Nephron progenitor cell (in vitro differentiated cells): ENCODE measurements at regions not wholly inside any gene's neighbourhood (a gene's known extent, or its start where the extent isn't known, plus 50 kb on each side); places are given as distances from the start of the nearest gene placed in this dataset.

ENCODE experiments used
- DNase-seq: peaks from one replicate; pipeline ENCODE4 v3.0.0; 2021
- H3K27ac Mint-ChIP-seq: 2 replicates; pipeline ENCODE4 v1.8.0; 2021; ENCODE audit warnings: mild to moderate bottlenecking, moderate library complexity, mixed read lengths
- H3K27me3 Mint-ChIP-seq: 2 replicates; pipeline ENCODE4 v1.8.0; 2021; ENCODE audit warnings: mild to moderate bottlenecking, low read depth, mixed read lengths; ENCODE audit not compliant: poor library complexity
- H3K36me3 Mint-ChIP-seq: 2 replicates; pipeline ENCODE4 v1.8.0; 2021; ENCODE audit warnings: low read depth, mixed read lengths
- H3K4me1 Mint-ChIP-seq: 2 replicates; pipeline ENCODE4 v1.8.0; 2021; ENCODE audit warnings: mixed read lengths
- H3K4me3 Mint-ChIP-seq: 2 replicates; pipeline ENCODE4 v1.8.0; 2021; ENCODE audit warnings: mild to moderate bottlenecking, moderate library complexity, mixed read lengths
- H3K9me3 Mint-ChIP-seq: 2 replicates; pipeline ENCODE4 v1.8.0; 2021; ENCODE audit warnings: mild to moderate bottlenecking, moderate library complexity, mixed read lengths
- TF ChIP-seq, protein P1 (sequence below): fragments of 200-600 bp; sonication (generic); IDR thresholded peaks from 2 replicates; pipeline ENCODE4 v1.5.0; 2021; ENCODE audit warnings: antibody characterized with exemption

DNA sequence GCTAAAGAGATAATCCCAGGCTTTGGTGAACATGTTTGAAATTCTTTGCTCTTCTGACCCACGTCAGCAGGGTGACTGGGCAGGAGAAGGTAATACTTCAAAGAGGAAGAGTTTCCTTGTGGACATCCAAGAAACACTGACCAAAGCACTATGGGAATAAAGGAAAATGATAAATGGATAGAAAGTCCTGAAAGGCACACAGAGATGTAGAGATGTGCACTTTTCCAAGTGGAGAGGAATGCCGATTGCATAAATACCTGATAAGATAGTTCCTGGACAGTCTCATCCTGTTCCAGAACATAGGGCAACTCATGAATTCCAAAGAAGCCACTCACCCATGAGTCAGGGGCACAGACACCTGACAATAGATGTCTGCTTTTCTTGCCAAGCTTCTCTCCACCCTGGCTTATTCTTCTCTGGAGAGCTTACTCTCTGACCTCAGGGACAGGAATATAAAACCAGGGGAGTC, 191.3 kb upstream of the FOXA2 start:
- Mint-ChIP-seq H3K9me3 (peaks cover 9% of the 10 kb centered on the region), H3K4me1 (peaks cover 28% of the 10 kb centered on the region), H3K27ac (no peak overlapping the region), H3K36me3 (no peaks in the 10 kb centered on the region), H3K27me3 (peaks cover 10% of the 10 kb centered on the region), H3K4me3 (no peak overlapping the region)
- TF ChIP-seq, protein P1, sequence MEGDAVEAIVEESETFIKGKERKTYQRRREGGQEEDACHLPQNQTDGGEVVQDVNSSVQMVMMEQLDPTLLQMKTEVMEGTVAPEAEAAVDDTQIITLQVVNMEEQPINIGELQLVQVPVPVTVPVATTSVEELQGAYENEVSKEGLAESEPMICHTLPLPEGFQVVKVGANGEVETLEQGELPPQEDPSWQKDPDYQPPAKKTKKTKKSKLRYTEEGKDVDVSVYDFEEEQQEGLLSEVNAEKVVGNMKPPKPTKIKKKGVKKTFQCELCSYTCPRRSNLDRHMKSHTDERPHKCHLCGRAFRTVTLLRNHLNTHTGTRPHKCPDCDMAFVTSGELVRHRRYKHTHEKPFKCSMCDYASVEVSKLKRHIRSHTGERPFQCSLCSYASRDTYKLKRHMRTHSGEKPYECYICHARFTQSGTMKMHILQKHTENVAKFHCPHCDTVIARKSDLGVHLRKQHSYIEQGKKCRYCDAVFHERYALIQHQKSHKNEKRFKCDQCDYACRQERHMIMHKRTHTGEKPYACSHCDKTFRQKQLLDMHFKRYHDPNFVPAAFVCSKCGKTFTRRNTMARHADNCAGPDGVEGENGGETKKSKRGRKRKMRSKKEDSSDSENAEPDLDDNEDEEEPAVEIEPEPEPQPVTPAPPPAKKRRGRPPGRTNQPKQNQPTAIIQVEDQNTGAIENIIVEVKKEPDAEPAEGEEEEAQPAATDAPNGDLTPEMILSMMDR, result no peak
- no peak for DNase-seq

DNA sequence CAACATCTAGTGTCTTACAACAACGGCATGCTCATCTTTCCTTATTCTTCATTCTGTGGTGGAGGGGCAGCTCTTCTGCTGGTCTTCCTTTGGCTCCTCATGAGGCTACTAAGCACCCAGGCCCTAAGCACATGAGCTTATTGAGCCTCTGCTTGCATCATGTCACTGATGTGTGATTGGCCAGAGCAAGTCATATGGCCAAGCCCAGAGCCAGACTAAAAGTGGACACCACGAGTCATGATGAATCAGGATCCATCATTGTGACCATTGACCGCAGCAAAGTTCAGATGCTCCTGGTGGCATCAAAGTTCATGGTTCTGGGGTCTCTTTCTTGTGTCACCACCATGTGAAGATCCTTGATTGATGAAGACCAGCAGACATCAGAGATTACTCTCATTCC, 192.0 kb upstream of the FOXA2 start:
- Mint-ChIP-seq H3K4me1 (peaks cover 23% of the 10 kb centered on the region), H3K9me3 (peaks cover 9% of the 10 kb centered on the region), H3K27me3 (peaks cover 10% of the 10 kb centered on the region), H3K27ac (no peak overlapping the region), H3K4me3 (no peak overlapping the region), H3K36me3 (no peaks in the 10 kb centered on the region)
- TF ChIP-seq, protein P1, result no peak
- DNase-seq, result no peak

DNA sequence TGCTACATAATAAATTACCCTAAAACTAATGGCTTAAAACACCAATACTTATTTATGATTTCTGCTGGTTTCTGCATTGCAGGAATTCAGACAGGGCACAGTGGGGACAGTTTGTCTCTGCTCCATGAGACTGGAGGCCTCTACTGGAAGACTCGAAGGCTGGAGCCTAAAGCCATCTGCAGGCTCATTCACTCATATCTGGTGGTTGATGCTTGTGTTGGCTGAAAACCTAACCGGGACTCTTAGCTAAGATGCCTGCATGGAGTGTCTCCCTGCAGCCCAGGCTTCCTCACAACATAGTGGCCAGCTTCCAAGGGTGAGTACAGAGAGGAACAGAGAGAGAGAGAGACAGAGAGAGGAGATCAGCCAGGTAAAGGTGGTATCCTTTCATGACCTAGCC, 195.5 kb upstream of the FOXA2 start:
- H3K4me3 Mint-ChIP-seq, result no peak overlapping the region

DNA sequence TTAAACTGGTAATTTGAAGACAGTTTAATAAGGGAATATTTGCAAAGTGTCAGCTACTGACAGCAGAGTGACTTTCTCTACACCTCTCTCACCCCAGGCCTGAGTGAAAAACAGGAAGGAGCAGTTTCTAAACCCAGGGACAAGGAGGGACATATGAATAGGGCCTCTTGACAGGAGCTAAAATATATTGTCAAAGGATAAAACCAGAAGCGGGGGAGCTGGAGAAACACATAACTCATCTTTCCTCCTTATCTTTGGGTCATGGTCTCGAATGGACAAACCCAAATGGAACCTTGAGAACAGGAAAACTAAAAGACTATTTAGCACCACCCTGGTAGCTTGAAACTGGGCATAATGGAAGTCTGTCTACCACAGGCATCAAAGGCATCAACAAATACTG, 197.5 kb upstream of the FOXA2 start:
- H3K9me3 Mint-ChIP-seq, result peaks cover 7% of the 10 kb centered on the region

More for the DNA sequence above, 195.5 kb upstream of the FOXA2 start:
- DNase-seq, result no peak
- Mint-ChIP-seq H3K9me3 (peaks cover 11% of the 10 kb centered on the region), H3K27me3 (peaks cover 13% of the 10 kb centered on the region), H3K4me1 (peaks cover 7% of the 10 kb centered on the region), H3K36me3 (no peaks in the 10 kb centered on the region), H3K27ac (no peak overlapping the region)
- TF ChIP-seq, protein P1, result no peak

DNA sequence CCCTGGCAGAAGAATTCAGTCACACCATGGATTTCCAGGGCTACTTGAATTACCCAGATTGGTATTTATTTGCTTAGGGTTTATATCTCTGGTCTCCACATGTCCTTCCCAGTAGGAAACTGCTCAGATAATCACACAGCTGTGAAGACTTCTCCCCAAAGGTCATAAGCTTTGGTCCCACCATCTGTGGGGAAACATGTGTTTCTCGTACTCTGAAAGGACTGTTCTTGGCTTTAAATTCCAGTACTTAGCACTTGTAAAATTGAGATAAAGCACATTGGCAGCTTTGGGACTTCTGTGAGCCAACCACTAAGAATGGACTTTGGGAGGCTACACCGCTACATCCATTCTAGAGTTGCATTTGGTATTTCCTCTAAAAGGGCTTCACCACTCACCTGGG, 205.3 kb upstream of the FOXA2 start:
- DNase-seq, result no peak
- Mint-ChIP-seq H3K9me3 (peaks cover 6% of the 10 kb centered on the region), H3K36me3 (no peaks in the 10 kb centered on the region), H3K4me1 (peaks cover 5% of the 10 kb centered on the region), H3K27me3 (peaks cover 5% of the 10 kb centered on the region), H3K4me3 (no peak overlapping the region), H3K27ac (no peak overlapping the region)
- TF ChIP-seq, protein P1, result no peak

More for the DNA sequence above, 197.5 kb upstream of the FOXA2 start:
- H3K27ac Mint-ChIP-seq, result no peak overlapping the region
- H3K36me3 Mint-ChIP-seq, result no peaks in the 10 kb centered on the region
- H3K4me1 Mint-ChIP-seq, result no peaks in the 10 kb centered on the region
- DNase-seq, result no peak
- no peak overlapping the region for H3K4me3 Mint-ChIP-seq
- peaks cover 13% of the 10 kb centered on the region for H3K27me3 Mint-ChIP-seq
- TF ChIP-seq, protein P1, result no peak

DNA sequence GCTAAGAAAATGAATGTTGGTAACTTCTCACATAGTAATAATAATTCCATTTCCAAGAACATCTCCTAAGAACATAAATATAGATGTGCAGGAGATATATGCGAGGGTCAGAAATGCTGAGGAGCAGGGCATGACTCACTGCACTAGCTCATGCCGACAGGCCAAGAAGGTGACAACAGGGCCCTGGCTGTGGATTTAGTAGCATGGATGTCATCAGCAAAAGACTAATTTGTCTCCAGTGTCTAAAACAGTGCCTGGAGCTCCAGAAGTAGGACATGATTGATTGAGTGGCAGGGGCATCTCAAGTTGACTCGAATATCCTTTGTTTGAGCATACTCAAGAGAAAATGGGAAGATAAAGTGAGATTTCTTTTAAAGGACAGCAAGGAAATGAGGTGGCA, 207.0 kb upstream of the FOXA2 start:
- Mint-ChIP-seq H3K27me3 (peaks cover 2% of the 10 kb centered on the region), H3K27ac (no peak overlapping the region), H3K9me3 (no peaks in the 10 kb centered on the region), H3K4me1 (peaks cover 17% of the 10 kb centered on the region), H3K4me3 (no peak overlapping the region), H3K36me3 (no peaks in the 10 kb centered on the region)
- no peak for DNase-seq
- TF ChIP-seq, protein P1, result no peak
